ENCODE measurements at regions not wholly inside any gene's neighbourhood (a gene's known extent, or its start where the extent isn't known, plus 50 kb on each side); places are given as distances from the start of the nearest gene placed in this dataset.

- no peak for TF ChIP-seq COPS2 (conservative IDR thresholded peaks at IDR 0.05)
- TF ChIP-seq CTCF (IDR thresholded peaks at IDR 0.05 in 2 of 3, conservative IDR thresholded peaks at IDR 0.05 in 1 of 3; ENCODE audit: insufficient read depth in 2 of 3, low read depth in 1 of 3, low read length in 3 of 3): no peak
- no peak for TF ChIP-seq NCOA6 (IDR thresholded peaks at IDR 0.05)
- TF ChIP-seq TEAD4 (IDR thresholded peaks at IDR 0.05; ENCODE audit: low read length): no peak
- TF ChIP-seq TEAD4 (CRISPR knock-in tag; IDR thresholded peaks at IDR 0.05; ENCODE audit: borderline replicate concordance): no peak
- TF ChIP-seq ZNF384 (IDR thresholded peaks at IDR 0.05; ENCODE audit: low read depth, low read length): no peak
- no peak for TF ChIP-seq UBTF (IDR thresholded peaks at IDR 0.05; ENCODE audit: borderline replicate concordance in 1 of 2, low read depth in 2 of 2, low read length in 2 of 2)
- TF ChIP-seq ZNF274 (IDR thresholded peaks at IDR 0.05; ENCODE audit: borderline replicate concordance, low read depth, low read length): no peak
- TF ChIP-seq POLR2AphosphoS5 (IDR thresholded peaks at IDR 0.05; ENCODE audit: control insufficient read depth, insufficient read depth, low read depth, low read length): no peak
- no peak for TF ChIP-seq FOXM1 (IDR thresholded peaks at IDR 0.05; ENCODE audit: low read depth)
- no peak for TF ChIP-seq FOXM1 (CRISPR knock-in tag; IDR thresholded peaks at IDR 0.05; ENCODE audit: low read depth)
- TF ChIP-seq ZNF609 (CRISPR knock-in tag; IDR thresholded peaks at IDR 0.05; ENCODE audit: borderline replicate concordance): no peak
- TF ChIP-seq BCLAF1 (IDR thresholded peaks at IDR 0.05; ENCODE audit: borderline replicate concordance in 1 of 2, control insufficient read depth in 1 of 2, low read depth in 2 of 2, low read length in 1 of 2): no peak
Observed at GRCh38 chr13:97884707-97885468, 68.6 kb upstream of the IPO5 start.

Data from K562 (cell line).